Body of pancreas (tissue), 4 donors: ENCODE measurements at regions not wholly inside any gene's neighbourhood (a gene's known extent, or its start where the extent isn't known, plus 50 kb on each side); places are given as distances from the start of the nearest gene placed in this dataset.

Experiments used
- POLR2A ChIP-seq, 3 donors: fragments of 450-650 bp; IDR thresholded peaks; one replicate each; pipeline ENCODE4 v1.6.1; 2016; ENCODE audit warnings: antibody characterized with exemption in 3 of 3, mild to moderate bottlenecking in 2 of 3
- TF ChIP-seq, protein P1 (sequence below), 7 experiments: fragments of 450-650 bp in 4 of 7; fragments of 200-600 bp in 3 of 7; sonication (generic) in 3 of 7; IDR thresholded peaks; one replicate each; pipeline ENCODE4 v1.5.1; 2016 to 2019; ENCODE audit warnings: antibody characterized with exemption in 7 of 7

DNA sequence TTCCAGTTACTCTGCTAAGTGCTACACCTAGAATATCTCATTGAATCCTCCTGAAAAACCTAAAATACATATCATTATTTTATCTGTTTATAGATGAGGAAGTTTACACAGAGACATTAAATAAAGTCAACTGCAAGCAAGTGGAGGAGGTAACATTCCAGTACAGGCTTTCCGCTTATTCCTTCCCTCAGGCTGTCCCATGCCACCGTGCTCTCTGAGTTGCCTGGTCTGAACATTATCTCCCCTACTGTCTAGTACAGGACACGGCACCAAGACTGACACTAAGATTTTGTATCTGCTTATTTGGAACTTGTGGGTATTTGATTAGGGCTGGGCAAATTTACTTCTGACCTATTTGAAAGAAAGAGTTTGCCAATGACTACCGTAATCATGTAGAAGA, 172.4 kb upstream of the STK32A start:
- TF ChIP-seq, protein P1, sequence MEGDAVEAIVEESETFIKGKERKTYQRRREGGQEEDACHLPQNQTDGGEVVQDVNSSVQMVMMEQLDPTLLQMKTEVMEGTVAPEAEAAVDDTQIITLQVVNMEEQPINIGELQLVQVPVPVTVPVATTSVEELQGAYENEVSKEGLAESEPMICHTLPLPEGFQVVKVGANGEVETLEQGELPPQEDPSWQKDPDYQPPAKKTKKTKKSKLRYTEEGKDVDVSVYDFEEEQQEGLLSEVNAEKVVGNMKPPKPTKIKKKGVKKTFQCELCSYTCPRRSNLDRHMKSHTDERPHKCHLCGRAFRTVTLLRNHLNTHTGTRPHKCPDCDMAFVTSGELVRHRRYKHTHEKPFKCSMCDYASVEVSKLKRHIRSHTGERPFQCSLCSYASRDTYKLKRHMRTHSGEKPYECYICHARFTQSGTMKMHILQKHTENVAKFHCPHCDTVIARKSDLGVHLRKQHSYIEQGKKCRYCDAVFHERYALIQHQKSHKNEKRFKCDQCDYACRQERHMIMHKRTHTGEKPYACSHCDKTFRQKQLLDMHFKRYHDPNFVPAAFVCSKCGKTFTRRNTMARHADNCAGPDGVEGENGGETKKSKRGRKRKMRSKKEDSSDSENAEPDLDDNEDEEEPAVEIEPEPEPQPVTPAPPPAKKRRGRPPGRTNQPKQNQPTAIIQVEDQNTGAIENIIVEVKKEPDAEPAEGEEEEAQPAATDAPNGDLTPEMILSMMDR (IDR thresholded peaks at IDR 0.05) = no peak
- TF ChIP-seq POLR2A (IDR thresholded peaks at IDR 0.05) = no peak
